ENCODE measurements at regions not wholly inside any gene's neighbourhood (a gene's known extent, or its start where the extent isn't known, plus 50 kb on each side); places are given as distances from the start of the nearest gene placed in this dataset.
A peak's percentile ranks its signal among the peaks of the same experiment; 100 is the strongest.

DNA sequence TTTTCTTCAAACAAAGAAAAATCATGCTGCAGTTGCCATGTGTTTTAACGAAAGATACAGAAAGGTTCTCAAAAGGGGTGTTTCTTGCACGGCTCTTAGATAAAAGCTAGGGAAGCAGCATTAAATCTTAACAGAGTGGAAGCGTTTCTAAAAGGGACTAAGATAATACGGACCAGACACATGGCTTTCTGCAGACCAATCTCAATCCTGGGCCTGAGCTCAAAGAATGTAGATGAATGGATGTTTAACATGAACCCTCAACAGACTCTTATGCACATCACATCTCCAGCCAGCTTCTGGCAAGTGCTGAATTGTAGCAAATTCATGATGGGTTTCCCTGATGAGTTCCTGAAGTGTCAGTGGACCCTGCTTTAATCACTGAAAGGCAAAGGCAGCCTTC lies 80.2 kb upstream of the COX10 start:
- DNase-seq (ENCODE audit: low read depth): no peak

- DNase-seq (ENCODE audit: low read depth): no peak
These were observed 76.2 kb upstream of the COX10 start for GRCh38 chr17:13993106-13993505.

DNA sequence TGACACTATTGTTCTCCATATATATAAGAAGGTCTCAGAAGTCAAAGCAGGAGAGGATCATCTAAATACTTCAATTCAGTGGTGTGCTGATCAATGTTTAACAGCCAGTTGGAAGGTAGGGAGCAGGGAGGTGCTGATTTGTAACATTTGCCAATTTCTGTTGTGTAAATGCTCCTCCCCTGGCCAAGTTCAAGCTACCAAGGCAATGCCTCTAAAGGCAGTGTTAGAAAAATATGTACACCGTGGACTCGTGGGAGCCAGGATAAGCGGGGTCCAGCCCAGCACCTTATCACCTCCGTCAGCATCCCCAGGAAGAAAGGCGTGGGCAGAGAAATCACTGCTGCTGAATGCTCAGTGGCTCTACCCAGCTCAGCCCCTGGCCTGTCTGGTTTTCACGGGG lies 75.3 kb upstream of the COX10 start:
- no peak for DNase-seq (ENCODE audit: low read depth)

DNA sequence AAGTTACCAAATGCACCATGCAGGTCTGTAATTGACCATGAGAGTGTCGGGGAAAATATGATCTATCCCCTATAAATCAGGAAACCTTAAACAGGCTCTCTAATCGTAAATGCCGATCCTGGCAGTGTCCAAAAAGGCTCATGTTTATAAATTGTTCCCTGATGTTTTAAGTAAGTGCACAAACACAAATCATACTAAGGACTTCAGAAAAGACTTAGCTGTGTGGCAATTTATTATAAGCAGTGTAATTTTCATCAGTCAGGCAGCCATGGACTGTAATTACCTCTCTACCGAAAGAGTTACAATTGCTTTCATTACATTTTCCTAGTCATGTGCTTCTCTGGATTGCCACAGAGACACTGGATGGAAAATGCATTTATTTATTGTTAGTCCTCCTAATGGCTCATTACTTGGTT lies 73.4 kb upstream of the COX10 start:
- peak; percentile 41 for DNase-seq (ENCODE audit: low read depth)

- DNase-seq (ENCODE audit: low read depth): peak; percentile 45
These were observed 73.0 kb upstream of the COX10 start for GRCh38 chr17:13996276-13996675.

- DNase-seq (ENCODE audit: low read depth): peak; percentile 81
These were observed 72.6 kb upstream of the COX10 start for GRCh38 chr17:13996748-13997147.

DNA sequence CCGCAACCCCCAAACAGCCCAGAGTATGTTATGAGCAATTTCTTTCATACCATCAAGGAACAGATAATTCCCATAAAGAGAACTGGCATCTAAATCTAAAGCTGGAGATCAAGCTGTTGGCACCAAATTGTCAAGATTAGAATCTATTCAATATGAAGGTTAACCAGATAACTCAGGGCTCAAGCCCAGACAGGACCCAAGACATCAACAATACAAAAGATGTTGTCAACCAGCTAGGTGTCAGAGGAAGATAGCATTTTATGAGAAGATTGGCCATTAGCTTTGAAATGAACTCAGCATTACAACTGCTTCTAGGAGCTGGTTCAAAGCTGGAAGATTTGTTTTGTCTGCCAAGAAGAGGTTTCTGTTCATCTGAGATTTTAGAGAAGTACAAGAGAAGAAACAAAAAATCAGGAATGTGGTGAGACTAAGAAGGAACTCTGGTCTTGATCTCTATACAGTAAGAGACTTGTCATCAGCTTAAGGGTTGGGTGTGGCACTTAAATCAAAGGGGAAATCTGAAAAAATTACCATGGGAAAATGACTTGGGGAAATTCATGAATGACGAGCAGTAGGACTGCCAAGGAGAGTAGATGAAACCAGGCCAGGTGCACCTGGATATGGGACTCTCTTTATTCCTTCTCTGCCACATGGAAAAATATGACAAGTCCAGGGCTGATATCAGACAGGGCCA lies 64.2 kb upstream of the COX10 start:
- DNase-seq (ENCODE audit: low read depth): no peak

DNA sequence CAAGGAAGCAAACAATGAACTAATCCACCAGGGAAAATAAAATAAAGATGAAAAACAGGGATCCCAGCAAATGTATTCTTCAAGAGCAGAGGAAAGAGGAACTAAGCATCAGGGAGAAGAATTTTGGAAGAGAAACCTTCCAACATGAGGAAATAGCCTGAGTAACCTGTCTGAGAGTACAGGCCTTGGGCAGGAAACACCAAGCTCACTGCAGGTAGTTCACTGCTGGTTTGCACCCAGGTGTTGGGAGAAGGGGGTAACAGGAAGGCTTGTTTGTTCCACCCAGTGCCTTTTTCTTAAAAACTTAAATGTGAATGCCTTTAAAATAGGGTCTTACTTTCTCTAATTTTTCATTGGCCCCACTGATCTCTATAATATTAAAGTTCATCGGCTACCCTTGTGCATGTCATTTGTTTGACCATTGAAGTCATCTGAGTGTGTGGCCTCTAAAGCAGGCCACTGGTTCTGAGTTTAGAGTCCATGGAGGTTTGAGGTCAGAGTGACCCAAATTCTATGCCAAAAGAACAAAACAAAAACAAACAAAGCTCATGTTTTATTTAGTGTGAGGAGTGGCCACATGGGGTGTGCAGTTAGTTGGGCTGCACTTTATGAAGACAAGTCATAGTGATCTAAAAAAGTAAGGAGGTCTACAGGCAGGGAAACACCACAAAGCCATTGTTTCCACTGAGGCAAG lies 62.9 kb upstream of the COX10 start:
- no peak for DNase-seq (ENCODE audit: low read depth)

DNA sequence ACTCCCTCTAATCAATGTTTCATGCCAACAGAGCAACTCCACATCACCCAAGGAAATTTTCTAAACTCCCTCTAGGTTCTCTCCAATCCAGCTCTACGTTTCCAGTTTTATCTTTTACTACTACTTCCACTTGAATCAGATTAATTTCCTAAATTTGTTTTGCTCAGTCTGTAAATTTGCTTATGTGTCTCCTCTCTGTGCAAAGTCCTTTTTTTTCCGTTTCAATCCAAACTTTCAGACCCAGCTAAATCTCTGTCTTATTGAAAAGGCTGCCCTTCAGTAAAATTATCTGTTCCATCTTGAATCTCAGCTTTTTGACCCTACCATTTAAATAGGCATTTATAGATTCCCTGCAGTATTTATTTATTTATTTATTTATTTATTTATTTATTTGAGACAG lies 61.4 kb upstream of the COX10 start:
- no peak for DNase-seq (ENCODE audit: low read depth)

GRCh38 chr17:14011036-14011692 lies 58.1 kb upstream of the COX10 start:
- no peak for DNase-seq (ENCODE audit: low read depth)

- no peak for DNase-seq (ENCODE audit: low read depth)
These were observed 57.4 kb upstream of the COX10 start for GRCh38 chr17:14011740-14012405.

DNA sequence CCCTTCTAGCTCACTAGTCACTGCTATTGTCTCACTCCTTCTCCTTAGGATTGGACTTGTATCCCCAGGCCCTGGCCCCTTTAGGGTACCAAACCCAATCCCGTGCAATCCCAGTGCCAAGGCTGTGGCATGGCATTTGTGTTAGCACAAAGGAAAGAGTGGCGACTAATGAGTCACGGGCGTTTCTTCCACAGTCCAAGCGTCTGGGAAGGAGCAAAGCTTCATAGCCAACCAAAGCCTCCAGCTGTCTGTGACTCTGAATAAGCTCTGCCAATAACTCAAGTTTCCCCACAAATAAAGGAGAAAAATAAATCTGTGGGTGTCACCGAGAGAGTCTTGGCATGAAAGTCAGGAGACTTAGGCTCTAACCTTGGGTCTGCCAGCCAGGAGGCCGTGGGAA lies 54.6 kb upstream of the COX10 start:
- DNase-seq (ENCODE audit: low read depth): no peak

GRCh38 chr17:14015271-14015670 lies 54.0 kb upstream of the COX10 start:
- DNase-seq (ENCODE audit: low read depth): no peak

DNA sequence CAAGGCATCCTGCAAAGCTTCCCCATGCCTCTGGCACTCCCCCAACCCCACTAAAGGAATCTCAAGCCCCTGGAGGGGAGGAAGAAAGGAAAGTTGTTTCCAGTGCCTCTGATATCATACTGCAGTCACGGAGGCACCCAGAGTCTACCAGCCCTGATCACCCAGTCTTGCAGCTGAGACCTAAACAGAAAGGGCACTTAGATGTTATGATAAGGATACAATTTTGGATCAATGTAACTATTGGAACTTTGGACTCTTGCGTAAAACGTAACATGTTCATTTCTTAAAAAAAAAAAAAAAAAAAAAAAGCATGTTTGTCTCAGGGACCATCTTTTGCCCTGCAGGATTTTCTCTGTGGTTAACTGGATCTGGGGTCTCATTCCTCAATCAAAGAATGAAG lies 52.4 kb upstream of the COX10 start:
- DNase-seq (ENCODE audit: low read depth): no peak

DNA sequence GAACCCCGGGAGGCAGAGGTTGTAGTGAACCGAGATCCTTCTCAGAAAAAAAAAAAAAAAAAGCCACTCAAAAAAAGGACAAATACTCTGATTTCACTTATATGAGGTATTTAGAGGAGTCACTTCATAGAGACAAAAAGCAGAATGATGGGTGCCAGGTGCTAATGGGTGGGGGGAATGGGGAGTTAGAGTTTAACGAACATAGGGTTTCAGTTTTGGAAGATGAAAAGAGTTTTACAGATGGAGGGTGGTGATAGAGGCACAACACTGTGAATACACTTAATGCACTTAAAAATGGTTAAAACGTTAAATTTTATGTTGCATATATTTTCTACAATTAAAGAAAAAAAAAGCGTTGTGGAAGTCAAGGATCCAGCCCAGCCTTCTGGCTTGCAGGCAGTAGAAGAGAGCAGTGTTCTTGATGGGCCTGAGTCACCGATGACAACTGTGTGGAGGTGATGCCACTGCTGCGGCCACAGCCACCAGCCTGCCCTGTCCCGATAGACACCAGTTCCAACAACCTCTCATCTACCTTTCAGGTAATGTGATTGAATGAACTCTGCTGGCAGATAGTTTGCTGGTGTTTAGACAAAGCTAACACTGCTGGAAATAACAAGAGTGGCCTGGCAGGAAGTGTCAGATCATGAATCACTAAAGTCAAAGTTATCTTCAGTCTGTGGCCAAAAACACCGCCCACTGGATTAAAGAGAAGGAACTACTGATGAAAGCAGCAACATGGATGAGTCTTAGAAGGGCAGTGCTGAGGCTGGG lies 49.9 kb upstream of the COX10 start:
- peak; percentile 62 for DNase-seq (ENCODE audit: low read depth)

Data from EH (cell line).